ENCODE measurements at regions not wholly inside any gene's neighbourhood (a gene's known extent, or its start where the extent isn't known, plus 50 kb on each side); places are given as distances from the start of the nearest gene placed in this dataset.

- Histone ChIP-seq H3K27me3 (ENCODE audit: control insufficient read depth, insufficient read depth, low read length) (no peaks in the 10 kb centered on the region), H3K79me2 (no peaks in the 10 kb centered on the region), H3K4me1 (no peaks in the 10 kb centered on the region), H3K36me3 (ENCODE audit: control insufficient read depth, insufficient read depth, low read length) (no peaks in the 10 kb centered on the region), H3K4me2 (ENCODE audit: low read length) (no peak overlapping the region), H2AFZ (no peak overlapping the region), H3K4me3 (ENCODE audit: low read depth, low read length) (no peak overlapping the region), H3K9me3 (ENCODE audit: control insufficient read depth, low read length) (no peaks in the 10 kb centered on the region), H3K27ac (no peak overlapping the region), H3K9ac (no peak overlapping the region)
- no peak for TF ChIP-seq CTCF (IDR thresholded peaks at IDR 0.05)
These were observed 334.9 kb downstream of the C12orf75 start for GRCh38 chr12:105665366-105665765.

GRCh38 chr12:105667973-105668743, 337.7 kb downstream of the C12orf75 start:
- no peak for TF ChIP-seq CTCF (IDR thresholded peaks at IDR 0.05)
- Histone ChIP-seq H3K27me3 (ENCODE audit: control insufficient read depth, insufficient read depth, low read length) (no peaks in the 10 kb centered on the region), H3K9me3 (ENCODE audit: control insufficient read depth, low read length) (no peaks in the 10 kb centered on the region), H3K79me2 (no peaks in the 10 kb centered on the region), H3K4me1 (no peaks in the 10 kb centered on the region), H3K4me2 (ENCODE audit: low read length) (no peak overlapping the region), H3K36me3 (ENCODE audit: control insufficient read depth, insufficient read depth, low read length) (no peaks in the 10 kb centered on the region), H3K4me3 (ENCODE audit: low read depth, low read length) (no peak overlapping the region), H3K27ac (no peak overlapping the region), H3K9ac (no peak overlapping the region), H2AFZ (no peak overlapping the region)

- H3K4me3 ChIP-seq (ENCODE audit: low read depth, low read length), result no peak overlapping the region
These were observed 340.2 kb downstream of the C12orf75 start for GRCh38 chr12:105670672-105671071.

GRCh38 chr12:105671720-105672119, 341.2 kb downstream of the C12orf75 start:
- Histone ChIP-seq H3K9me3 (ENCODE audit: control insufficient read depth, low read length) (no peaks in the 10 kb centered on the region), H3K27me3 (ENCODE audit: control insufficient read depth, insufficient read depth, low read length) (no peaks in the 10 kb centered on the region), H3K79me2 (no peaks in the 10 kb centered on the region), H3K4me1 (no peaks in the 10 kb centered on the region), H3K4me2 (ENCODE audit: low read length) (no peak overlapping the region), H3K9ac (no peak overlapping the region), H3K36me3 (ENCODE audit: control insufficient read depth, insufficient read depth, low read length) (no peaks in the 10 kb centered on the region), H3K27ac (no peak overlapping the region), H3K4me3 (ENCODE audit: low read depth, low read length) (no peak overlapping the region), H2AFZ (no peak overlapping the region)
- no peak for TF ChIP-seq CTCF (IDR thresholded peaks at IDR 0.05)

More at GRCh38 chr12:105670672-105671071, 340.2 kb downstream of the C12orf75 start:
- Histone ChIP-seq H3K27me3 (ENCODE audit: control insufficient read depth, insufficient read depth, low read length) (no peaks in the 10 kb centered on the region), H3K27ac (no peak overlapping the region), H2AFZ (no peak overlapping the region), H3K4me2 (ENCODE audit: low read length) (no peak overlapping the region), H3K79me2 (no peaks in the 10 kb centered on the region), H3K4me1 (no peaks in the 10 kb centered on the region), H3K36me3 (ENCODE audit: control insufficient read depth, insufficient read depth, low read length) (no peaks in the 10 kb centered on the region), H3K9me3 (ENCODE audit: control insufficient read depth, low read length) (no peaks in the 10 kb centered on the region), H3K9ac (no peak overlapping the region)
- no peak for TF ChIP-seq CTCF (IDR thresholded peaks at IDR 0.05)
